ENCODE measurements at regions not wholly inside any gene's neighbourhood (a gene's known extent, or its start where the extent isn't known, plus 50 kb on each side); places are given as distances from the start of the nearest gene placed in this dataset.

GRCh38 chr18:51833850-51834249 is 506.1 kb upstream of the DCC start:
- TF ChIP-seq, protein P1, sequence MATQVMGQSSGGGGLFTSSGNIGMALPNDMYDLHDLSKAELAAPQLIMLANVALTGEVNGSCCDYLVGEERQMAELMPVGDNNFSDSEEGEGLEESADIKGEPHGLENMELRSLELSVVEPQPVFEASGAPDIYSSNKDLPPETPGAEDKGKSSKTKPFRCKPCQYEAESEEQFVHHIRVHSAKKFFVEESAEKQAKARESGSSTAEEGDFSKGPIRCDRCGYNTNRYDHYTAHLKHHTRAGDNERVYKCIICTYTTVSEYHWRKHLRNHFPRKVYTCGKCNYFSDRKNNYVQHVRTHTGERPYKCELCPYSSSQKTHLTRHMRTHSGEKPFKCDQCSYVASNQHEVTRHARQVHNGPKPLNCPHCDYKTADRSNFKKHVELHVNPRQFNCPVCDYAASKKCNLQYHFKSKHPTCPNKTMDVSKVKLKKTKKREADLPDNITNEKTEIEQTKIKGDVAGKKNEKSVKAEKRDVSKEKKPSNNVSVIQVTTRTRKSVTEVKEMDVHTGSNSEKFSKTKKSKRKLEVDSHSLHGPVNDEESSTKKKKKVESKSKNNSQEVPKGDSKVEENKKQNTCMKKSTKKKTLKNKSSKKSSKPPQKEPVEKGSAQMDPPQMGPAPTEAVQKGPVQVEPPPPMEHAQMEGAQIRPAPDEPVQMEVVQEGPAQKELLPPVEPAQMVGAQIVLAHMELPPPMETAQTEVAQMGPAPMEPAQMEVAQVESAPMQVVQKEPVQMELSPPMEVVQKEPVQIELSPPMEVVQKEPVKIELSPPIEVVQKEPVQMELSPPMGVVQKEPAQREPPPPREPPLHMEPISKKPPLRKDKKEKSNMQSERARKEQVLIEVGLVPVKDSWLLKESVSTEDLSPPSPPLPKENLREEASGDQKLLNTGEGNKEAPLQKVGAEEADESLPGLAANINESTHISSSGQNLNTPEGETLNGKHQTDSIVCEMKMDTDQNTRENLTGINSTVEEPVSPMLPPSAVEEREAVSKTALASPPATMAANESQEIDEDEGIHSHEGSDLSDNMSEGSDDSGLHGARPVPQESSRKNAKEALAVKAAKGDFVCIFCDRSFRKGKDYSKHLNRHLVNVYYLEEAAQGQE (IDR thresholded peaks at IDR 0.05; ENCODE audit: insufficient read depth in 1 of 2, low read depth in 2 of 2, low read length in 2 of 2), result no peak
- TF ChIP-seq POLR2AphosphoS5 (IDR thresholded peaks at IDR 0.05; ENCODE audit: low read depth, low read length) (no peak), FOXP2 (optimal IDR thresholded peaks at IDR 0.05; ENCODE audit: borderline replicate concordance, extremely low read depth, extremely low read length, insufficient read depth) (no peak), TAF1 (IDR thresholded peaks at IDR 0.05; ENCODE audit: borderline replicate concordance, insufficient read depth, low read length) (no peak), SIN3A (IDR thresholded peaks at IDR 0.05; ENCODE audit: borderline replicate concordance, insufficient read depth, low read length) (no peak)

GRCh38 chr18:51848702-51849101 is 491.3 kb upstream of the DCC start:
- no peak for TF ChIP-seq TAF1 (IDR thresholded peaks at IDR 0.05; ENCODE audit: borderline replicate concordance, insufficient read depth, low read length)
- no peak for TF ChIP-seq FOXP2 (optimal IDR thresholded peaks at IDR 0.05; ENCODE audit: borderline replicate concordance, extremely low read depth, extremely low read length, insufficient read depth)

GRCh38 chr18:51852681-51853080 is 487.3 kb upstream of the DCC start:
- TF ChIP-seq SIN3A (IDR thresholded peaks at IDR 0.05; ENCODE audit: borderline replicate concordance, insufficient read depth, low read length) (no peak), FOXP2 (optimal IDR thresholded peaks at IDR 0.05; ENCODE audit: borderline replicate concordance, extremely low read depth, extremely low read length, insufficient read depth) (no peak), POLR2AphosphoS5 (IDR thresholded peaks at IDR 0.05; ENCODE audit: low read depth, low read length) (no peak), TAF1 (IDR thresholded peaks at IDR 0.05; ENCODE audit: borderline replicate concordance, insufficient read depth, low read length) (no peak)
- TF ChIP-seq, protein P1 (IDR thresholded peaks at IDR 0.05; ENCODE audit: insufficient read depth in 1 of 2, low read depth in 2 of 2, low read length in 2 of 2), result no peak

DNA sequence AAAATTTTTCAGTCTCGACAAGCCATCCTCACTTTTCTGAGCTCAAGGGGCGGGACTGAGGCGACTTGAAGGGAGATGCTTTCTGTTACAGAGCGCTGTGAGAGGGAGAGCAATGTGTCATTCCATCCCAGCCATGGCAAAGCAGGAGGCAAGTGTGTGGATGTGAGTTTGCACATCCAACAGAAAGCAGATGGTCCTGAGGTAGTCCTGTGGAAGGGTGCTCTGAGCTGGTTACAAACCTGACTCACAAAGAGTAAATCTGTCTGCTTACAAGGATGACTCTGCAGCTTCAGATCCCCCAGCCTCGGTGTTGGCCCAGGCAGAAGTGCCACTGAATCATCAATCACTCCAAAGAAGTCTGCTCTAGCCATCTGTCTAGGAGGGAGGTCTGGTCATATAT is 482.0 kb upstream of the DCC start:
- TF ChIP-seq, protein P1 (IDR thresholded peaks at IDR 0.05; ENCODE audit: insufficient read depth in 1 of 2, low read depth in 2 of 2, low read length in 2 of 2), result no peak
- TF ChIP-seq POLR2AphosphoS5 (IDR thresholded peaks at IDR 0.05; ENCODE audit: low read depth, low read length) (no peak), FOXP2 (optimal IDR thresholded peaks at IDR 0.05; ENCODE audit: borderline replicate concordance, extremely low read depth, extremely low read length, insufficient read depth) (no peak), TAF1 (IDR thresholded peaks at IDR 0.05; ENCODE audit: borderline replicate concordance, insufficient read depth, low read length) (no peak), SIN3A (IDR thresholded peaks at IDR 0.05; ENCODE audit: borderline replicate concordance, insufficient read depth, low read length) (no peak)

DNA sequence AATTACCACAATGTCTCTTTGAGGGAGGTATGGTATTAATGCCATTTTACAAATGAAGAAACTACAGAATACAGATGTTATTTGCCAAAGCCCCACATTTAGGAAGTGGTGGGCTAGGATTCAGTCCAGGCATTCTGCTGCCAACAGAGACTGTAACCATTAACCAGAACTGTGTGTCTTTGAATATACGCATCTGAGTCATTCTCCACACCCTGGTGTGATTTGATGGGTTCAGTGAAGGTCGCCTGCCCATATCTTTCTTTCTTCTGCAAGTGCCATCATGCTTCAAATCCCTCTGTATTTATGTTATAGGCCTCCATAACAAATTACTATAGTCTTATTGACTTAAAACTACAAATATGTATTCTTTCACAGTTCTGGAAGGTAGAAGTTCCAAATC is 479.0 kb upstream of the DCC start:
- no peak for TF ChIP-seq SIN3A (IDR thresholded peaks at IDR 0.05; ENCODE audit: borderline replicate concordance, insufficient read depth, low read length)
- TF ChIP-seq, protein P1 (IDR thresholded peaks at IDR 0.05; ENCODE audit: insufficient read depth in 1 of 2, low read depth in 2 of 2, low read length in 2 of 2), result no peak
- no peak for TF ChIP-seq FOXP2 (optimal IDR thresholded peaks at IDR 0.05; ENCODE audit: borderline replicate concordance, extremely low read depth, extremely low read length, insufficient read depth)
- no peak for TF ChIP-seq TAF1 (IDR thresholded peaks at IDR 0.05; ENCODE audit: borderline replicate concordance, insufficient read depth, low read length)
- no peak for TF ChIP-seq POLR2AphosphoS5 (IDR thresholded peaks at IDR 0.05; ENCODE audit: low read depth, low read length)

Data from PFSK-1 (cell line).